ENCODE measurements at regions not wholly inside any gene's neighbourhood (a gene's known extent, or its start where the extent isn't known, plus 50 kb on each side); places are given as distances from the start of the nearest gene placed in this dataset.
"Not testable (repeated sequence)": the region's sequence is repeated elsewhere in the genome, so short reads cannot be mapped to it uniquely, and the experiment has no call there.

- Histone ChIP-seq H3K27me3 (ENCODE audit: control insufficient read depth in 2 of 2, insufficient read depth in 1 of 2, low read length in 1 of 2) (no peaks in the 10 kb centered on the region), H3K4me3 (ENCODE audit: low read length in 2 of 2) (no peak overlapping the region), H3K9me3 (ENCODE audit: control insufficient read depth in 2 of 2, insufficient read depth in 1 of 2, low read length in 1 of 2) (no peaks in the 10 kb centered on the region), H3K36me3 (ENCODE audit: control insufficient read depth in 2 of 2, insufficient read depth in 2 of 2, low read length in 1 of 2) (no peaks in the 10 kb centered on the region), H3K4me1 (ENCODE audit: control insufficient read depth in 2 of 2, insufficient read depth in 2 of 2, low read length in 2 of 2) (no peaks in the 10 kb centered on the region), H3K27ac (ENCODE audit: low read depth in 1 of 2, low read length in 1 of 2) (no peak overlapping the region)
- WGBS, result 97% methylated on average over 3 of the region's 3 CpGs
- no peak for DNase-seq (ENCODE audit: low read depth in 6 of 9, low spot score in 9 of 9)
Measured at GRCh38 chr7:91777522-91777921, 103.0 kb downstream of the MTERF1 start.

- DNase-seq (ENCODE audit: low read depth in 6 of 9, low spot score in 9 of 9), result no peak
- no peaks in the 10 kb centered on the region for H3K27me3 ChIP-seq (ENCODE audit: control insufficient read depth in 2 of 2, insufficient read depth in 1 of 2, low read length in 1 of 2)
- no peaks in the 10 kb centered on the region for H3K36me3 ChIP-seq (ENCODE audit: control insufficient read depth in 2 of 2, insufficient read depth in 2 of 2, low read length in 1 of 2)
- no peaks in the 10 kb centered on the region for H3K9me3 ChIP-seq (ENCODE audit: control insufficient read depth in 2 of 2, insufficient read depth in 1 of 2, low read length in 1 of 2)
- no peak overlapping the region for H3K4me3 ChIP-seq (ENCODE audit: low read length in 2 of 2)
- H3K27ac ChIP-seq (ENCODE audit: low read depth in 1 of 2, low read length in 1 of 2), result no peak overlapping the region
- H3K4me1 ChIP-seq (ENCODE audit: control insufficient read depth in 2 of 2, insufficient read depth in 2 of 2, low read length in 2 of 2), result no peaks in the 10 kb centered on the region
- WGBS, result 99% methylated on average over 1 of the region's 1 CpG
Measured at GRCh38 chr7:91778416-91778815, 102.1 kb downstream of the MTERF1 start.

- Histone ChIP-seq H3K4me3 (ENCODE audit: low read length in 2 of 2) (no peak overlapping the region), H3K4me1 (ENCODE audit: control insufficient read depth in 2 of 2, insufficient read depth in 2 of 2, low read length in 2 of 2) (no peaks in the 10 kb centered on the region), H3K36me3 (ENCODE audit: control insufficient read depth in 2 of 2, insufficient read depth in 2 of 2, low read length in 1 of 2) (no peaks in the 10 kb centered on the region), H3K27ac (ENCODE audit: low read depth in 1 of 2, low read length in 1 of 2) (no peak overlapping the region), H3K27me3 (ENCODE audit: control insufficient read depth in 2 of 2, insufficient read depth in 1 of 2, low read length in 1 of 2) (no peaks in the 10 kb centered on the region), H3K9me3 (ENCODE audit: control insufficient read depth in 2 of 2, insufficient read depth in 1 of 2, low read length in 1 of 2) (no peaks in the 10 kb centered on the region)
- no peak for DNase-seq (ENCODE audit: low read depth in 6 of 9, low spot score in 9 of 9)
- WGBS, result 91% methylated on average over 5 of the region's 5 CpGs
Measured at GRCh38 chr7:91780521-91780920, 100.0 kb downstream of the MTERF1 start.

DNA sequence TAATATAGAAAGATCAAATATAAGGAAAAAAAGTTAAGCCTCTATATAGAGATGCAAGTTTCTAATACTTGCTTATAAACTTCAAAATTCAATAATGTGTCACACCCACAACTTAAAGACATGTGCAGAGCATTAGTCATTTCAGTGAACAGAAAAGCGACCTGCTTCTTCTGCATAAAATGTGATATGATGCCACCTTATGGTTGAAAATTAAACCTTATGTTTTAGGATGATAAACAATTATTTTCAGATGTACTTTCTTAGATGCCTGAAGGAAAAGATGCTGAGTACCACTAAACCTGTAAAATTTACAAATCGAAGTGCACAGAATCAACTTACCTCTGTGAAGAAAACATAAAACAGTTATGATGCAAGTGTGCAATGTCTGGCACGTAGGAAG, 96.0 kb downstream of the MTERF1 start:
- WGBS, result 72% methylated on average over 3 of the region's 3 CpGs
- Histone ChIP-seq H3K4me3 (ENCODE audit: low read length in 2 of 2) (no peak overlapping the region), H3K9me3 (ENCODE audit: control insufficient read depth in 2 of 2, insufficient read depth in 1 of 2, low read length in 1 of 2) (no peaks in the 10 kb centered on the region), H3K4me1 (ENCODE audit: control insufficient read depth in 2 of 2, insufficient read depth in 2 of 2, low read length in 2 of 2) (no peaks in the 10 kb centered on the region), H3K27ac (ENCODE audit: low read depth in 1 of 2, low read length in 1 of 2) (no peak overlapping the region), H3K27me3 (ENCODE audit: control insufficient read depth in 2 of 2, insufficient read depth in 1 of 2, low read length in 1 of 2) (no peaks in the 10 kb centered on the region), H3K36me3 (ENCODE audit: control insufficient read depth in 2 of 2, insufficient read depth in 2 of 2, low read length in 1 of 2) (no peaks in the 10 kb centered on the region)
- DNase-seq (ENCODE audit: low read depth in 6 of 9, low spot score in 9 of 9), result no peak

- no peak for DNase-seq (ENCODE audit: low read depth in 6 of 9, low spot score in 9 of 9)
- no peak overlapping the region for H3K4me3 ChIP-seq (ENCODE audit: low read length in 2 of 2)
- no peaks in the 10 kb centered on the region for H3K4me1 ChIP-seq (ENCODE audit: control insufficient read depth in 2 of 2, insufficient read depth in 2 of 2, low read length in 2 of 2)
- H3K36me3 ChIP-seq (ENCODE audit: control insufficient read depth in 2 of 2, insufficient read depth in 2 of 2, low read length in 1 of 2), result no peaks in the 10 kb centered on the region
- H3K27ac ChIP-seq (ENCODE audit: low read depth in 1 of 2, low read length in 1 of 2), result no peak overlapping the region
- no peaks in the 10 kb centered on the region for H3K9me3 ChIP-seq (ENCODE audit: control insufficient read depth in 2 of 2, insufficient read depth in 1 of 2, low read length in 1 of 2)
- WGBS, result 89% methylated on average over 2 of the region's 2 CpGs
- no peaks in the 10 kb centered on the region for H3K27me3 ChIP-seq (ENCODE audit: control insufficient read depth in 2 of 2, insufficient read depth in 1 of 2, low read length in 1 of 2)
Measured at GRCh38 chr7:91787931-91788330, 92.6 kb downstream of the MTERF1 start.

GRCh38 chr7:91789086-91789485, 91.4 kb downstream of the MTERF1 start:
- Histone ChIP-seq H3K36me3 (ENCODE audit: control insufficient read depth in 2 of 2, insufficient read depth in 2 of 2, low read length in 1 of 2) (no peaks in the 10 kb centered on the region), H3K9me3 (ENCODE audit: control insufficient read depth in 2 of 2, insufficient read depth in 1 of 2, low read length in 1 of 2) (no peaks in the 10 kb centered on the region), H3K27ac (ENCODE audit: low read depth in 1 of 2, low read length in 1 of 2) (no peak overlapping the region), H3K27me3 (ENCODE audit: control insufficient read depth in 2 of 2, insufficient read depth in 1 of 2, low read length in 1 of 2) (no peaks in the 10 kb centered on the region), H3K4me1 (ENCODE audit: control insufficient read depth in 2 of 2, insufficient read depth in 2 of 2, low read length in 2 of 2) (no peaks in the 10 kb centered on the region), H3K4me3 (ENCODE audit: low read length in 2 of 2) (no peak overlapping the region)
- WGBS, result 92% methylated on average over 2 of the region's 2 CpGs
- DNase-seq (ENCODE audit: low read depth in 6 of 9, low spot score in 9 of 9), result no peak

DNA sequence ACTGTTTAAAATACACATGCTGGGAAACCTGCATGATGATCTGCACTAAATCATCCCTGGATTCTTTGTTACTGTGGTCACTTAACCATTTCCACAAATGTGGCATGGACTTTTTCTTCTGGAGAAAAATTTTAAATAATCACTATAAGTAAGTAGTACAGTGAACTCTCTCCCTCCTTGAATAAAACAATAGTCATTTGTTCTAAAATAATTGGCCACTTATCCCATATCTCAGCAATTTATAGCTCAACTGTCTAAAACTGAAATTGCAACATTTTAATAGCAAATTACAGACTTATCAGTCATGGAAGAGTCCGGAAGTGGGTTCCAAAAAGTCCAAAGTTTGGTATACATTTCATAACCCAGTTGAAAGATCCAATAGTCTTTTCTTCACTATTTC, 90.9 kb downstream of the MTERF1 start:
- no peak for DNase-seq (ENCODE audit: low read depth in 6 of 9, low spot score in 9 of 9)
- H3K9me3 ChIP-seq (ENCODE audit: control insufficient read depth in 2 of 2, insufficient read depth in 1 of 2, low read length in 1 of 2), result no peaks in the 10 kb centered on the region
- H3K27me3 ChIP-seq (ENCODE audit: control insufficient read depth in 2 of 2, insufficient read depth in 1 of 2, low read length in 1 of 2), result no peaks in the 10 kb centered on the region
- no peaks in the 10 kb centered on the region for H3K4me1 ChIP-seq (ENCODE audit: control insufficient read depth in 2 of 2, insufficient read depth in 2 of 2, low read length in 2 of 2)
- H3K36me3 ChIP-seq (ENCODE audit: control insufficient read depth in 2 of 2, insufficient read depth in 2 of 2, low read length in 1 of 2), result no peaks in the 10 kb centered on the region
- H3K4me3 ChIP-seq (ENCODE audit: low read length in 2 of 2), result no peak overlapping the region
- 93% methylated on average over 1 of the region's 1 CpG for WGBS
- no peak overlapping the region for H3K27ac ChIP-seq (ENCODE audit: low read depth in 1 of 2, low read length in 1 of 2)

- not testable (repeated sequence) for DNase-seq (ENCODE audit: low read depth in 6 of 9, low spot score in 9 of 9)
- WGBS, result 96% methylated on average over 10 of the region's 10 CpGs
Measured at GRCh38 chr7:91790646-91791045, 89.9 kb downstream of the MTERF1 start.

DNA sequence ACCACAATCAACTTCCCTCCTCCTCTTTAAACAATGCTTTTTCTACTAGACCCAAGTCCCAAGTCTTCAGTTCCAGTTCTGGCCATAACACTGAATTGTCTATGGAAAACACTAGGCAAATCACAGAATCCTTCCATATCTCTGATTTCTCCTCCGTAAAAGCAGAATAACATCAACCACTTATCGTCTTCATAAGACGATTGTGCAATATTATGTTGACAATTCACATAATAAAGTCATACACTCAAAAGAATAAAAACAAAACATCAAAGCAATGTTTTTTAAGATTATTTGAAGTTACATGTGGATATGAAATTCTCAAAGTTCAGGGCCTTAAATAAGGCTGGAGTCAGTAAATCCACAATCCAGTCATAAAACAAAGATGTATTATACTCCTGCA, 84.4 kb downstream of the MTERF1 start:
- Histone ChIP-seq H3K4me3 (ENCODE audit: low read length in 2 of 2) (no peak overlapping the region), H3K36me3 (ENCODE audit: control insufficient read depth in 2 of 2, insufficient read depth in 2 of 2, low read length in 1 of 2) (no peaks in the 10 kb centered on the region), H3K9me3 (ENCODE audit: control insufficient read depth in 2 of 2, insufficient read depth in 1 of 2, low read length in 1 of 2) (no peaks in the 10 kb centered on the region), H3K4me1 (ENCODE audit: control insufficient read depth in 2 of 2, insufficient read depth in 2 of 2, low read length in 2 of 2) (no peaks in the 10 kb centered on the region), H3K27me3 (ENCODE audit: control insufficient read depth in 2 of 2, insufficient read depth in 1 of 2, low read length in 1 of 2) (no peaks in the 10 kb centered on the region), H3K27ac (ENCODE audit: low read depth in 1 of 2, low read length in 1 of 2) (no peak overlapping the region)
- no peak for DNase-seq (ENCODE audit: low read depth in 6 of 9, low spot score in 9 of 9)
- WGBS, result 96% methylated on average over 3 of the region's 3 CpGs

More at GRCh38 chr7:91790646-91791045, 89.9 kb downstream of the MTERF1 start:
- not testable (repeated sequence) for H3K4me3 ChIP-seq (ENCODE audit: low read length in 2 of 2); H3K27ac ChIP-seq (ENCODE audit: low read depth in 1 of 2, low read length in 1 of 2); H3K4me1 ChIP-seq (ENCODE audit: control insufficient read depth in 2 of 2, insufficient read depth in 2 of 2, low read length in 2 of 2); H3K36me3 ChIP-seq (ENCODE audit: control insufficient read depth in 2 of 2, insufficient read depth in 2 of 2, low read length in 1 of 2); H3K9me3 ChIP-seq (ENCODE audit: control insufficient read depth in 2 of 2, insufficient read depth in 1 of 2, low read length in 1 of 2); H3K27me3 ChIP-seq (ENCODE audit: control insufficient read depth in 2 of 2, insufficient read depth in 1 of 2, low read length in 1 of 2)

GRCh38 chr7:91798425-91798824, 82.1 kb downstream of the MTERF1 start:
- no peak for DNase-seq (ENCODE audit: low read depth in 6 of 9, low spot score in 9 of 9)
- Histone ChIP-seq H3K9me3 (ENCODE audit: control insufficient read depth in 2 of 2, insufficient read depth in 1 of 2, low read length in 1 of 2) (no peaks in the 10 kb centered on the region), H3K36me3 (ENCODE audit: control insufficient read depth in 2 of 2, insufficient read depth in 2 of 2, low read length in 1 of 2) (no peaks in the 10 kb centered on the region), H3K27ac (ENCODE audit: low read depth in 1 of 2, low read length in 1 of 2) (no peak overlapping the region), H3K4me3 (ENCODE audit: low read length in 2 of 2) (no peak overlapping the region), H3K4me1 (ENCODE audit: control insufficient read depth in 2 of 2, insufficient read depth in 2 of 2, low read length in 2 of 2) (no peaks in the 10 kb centered on the region), H3K27me3 (ENCODE audit: control insufficient read depth in 2 of 2, insufficient read depth in 1 of 2, low read length in 1 of 2) (no peaks in the 10 kb centered on the region)
- 91% methylated on average over 3 of the region's 3 CpGs for WGBS

All from thymus (tissue), 11 donors.